Activated naive CD4-positive, alpha-beta T cell (primary cell): ENCODE measurements at regions not wholly inside any gene's neighbourhood (a gene's known extent, or its start where the extent isn't known, plus 50 kb on each side); places are given as distances from the start of the nearest gene placed in this dataset.

Source experiments
- DNase-seq, 4 experiments: peaks; one replicate each; lab custom pipeline; 2025; lab: John Stamatoyannopoulos, UW

GRCh38 chr6:147716434-147716833 is 207.9 kb downstream of the SAMD5 start:
- DNase-seq = no peak

- DNase-seq = no peak
These were observed 209.5 kb downstream of the SAMD5 start for GRCh38 chr6:147717991-147718390.

- DNase-seq = no peak
These were observed 213.7 kb downstream of the SAMD5 start for GRCh38 chr6:147722158-147722557.

- no peak for DNase-seq
These were observed 216.0 kb downstream of the SAMD5 start for GRCh38 chr6:147724454-147724853.

GRCh38 chr6:147726342-147726741 is 217.9 kb downstream of the SAMD5 start:
- DNase-seq = no peak

- no peak for DNase-seq
These were observed 220.4 kb downstream of the SAMD5 start for GRCh38 chr6:147728903-147729302.

- no peak for DNase-seq
These were observed 225.2 kb downstream of the SAMD5 start for GRCh38 chr6:147733686-147734085.

GRCh38 chr6:147734151-147734550 is 225.7 kb downstream of the SAMD5 start:
- no peak for DNase-seq

- no peak for DNase-seq
These were observed 227.4 kb downstream of the SAMD5 start for GRCh38 chr6:147735924-147736323.

- no peak for DNase-seq
These were observed 228.6 kb downstream of the SAMD5 start for GRCh38 chr6:147737115-147737514.

- DNase-seq = no peak
These were observed 229.6 kb downstream of the SAMD5 start for GRCh38 chr6:147738099-147738498.

- DNase-seq = no peak
These were observed 230.1 kb downstream of the SAMD5 start for GRCh38 chr6:147738516-147739162.

GRCh38 chr6:147740326-147740725 is 231.8 kb downstream of the SAMD5 start:
- DNase-seq = no peak

- no peak for DNase-seq
These were observed 232.4 kb downstream of the SAMD5 start for GRCh38 chr6:147740916-147741315.

- DNase-seq = no peak
These were observed 232.9 kb downstream of the SAMD5 start for GRCh38 chr6:147741389-147741788.

GRCh38 chr6:147742440-147742839 is 233.9 kb downstream of the SAMD5 start:
- no peak for DNase-seq

GRCh38 chr6:147744012-147744411 is 235.5 kb downstream of the SAMD5 start:
- no peak for DNase-seq

GRCh38 chr6:147749331-147749730 is 240.8 kb downstream of the SAMD5 start:
- DNase-seq = no peak

GRCh38 chr6:147750413-147750812 is 241.9 kb downstream of the SAMD5 start:
- no peak for DNase-seq

- no peak for DNase-seq
These were observed 242.7 kb downstream of the SAMD5 start for GRCh38 chr6:147751232-147751631.

- no peak for DNase-seq
These were observed 244.4 kb downstream of the SAMD5 start for GRCh38 chr6:147752689-147753403.

- DNase-seq = no peak
These were observed 247.5 kb downstream of the SAMD5 start for GRCh38 chr6:147755999-147756398.

GRCh38 chr6:147756891-147757290 is 248.4 kb downstream of the SAMD5 start:
- no peak for DNase-seq

- DNase-seq = no peak
These were observed 248.8 kb downstream of the SAMD5 start for GRCh38 chr6:147757291-147757690.
